ENCODE measurements at regions not wholly inside any gene's neighbourhood (a gene's known extent, or its start where the extent isn't known, plus 50 kb on each side); places are given as distances from the start of the nearest gene placed in this dataset.

DNA sequence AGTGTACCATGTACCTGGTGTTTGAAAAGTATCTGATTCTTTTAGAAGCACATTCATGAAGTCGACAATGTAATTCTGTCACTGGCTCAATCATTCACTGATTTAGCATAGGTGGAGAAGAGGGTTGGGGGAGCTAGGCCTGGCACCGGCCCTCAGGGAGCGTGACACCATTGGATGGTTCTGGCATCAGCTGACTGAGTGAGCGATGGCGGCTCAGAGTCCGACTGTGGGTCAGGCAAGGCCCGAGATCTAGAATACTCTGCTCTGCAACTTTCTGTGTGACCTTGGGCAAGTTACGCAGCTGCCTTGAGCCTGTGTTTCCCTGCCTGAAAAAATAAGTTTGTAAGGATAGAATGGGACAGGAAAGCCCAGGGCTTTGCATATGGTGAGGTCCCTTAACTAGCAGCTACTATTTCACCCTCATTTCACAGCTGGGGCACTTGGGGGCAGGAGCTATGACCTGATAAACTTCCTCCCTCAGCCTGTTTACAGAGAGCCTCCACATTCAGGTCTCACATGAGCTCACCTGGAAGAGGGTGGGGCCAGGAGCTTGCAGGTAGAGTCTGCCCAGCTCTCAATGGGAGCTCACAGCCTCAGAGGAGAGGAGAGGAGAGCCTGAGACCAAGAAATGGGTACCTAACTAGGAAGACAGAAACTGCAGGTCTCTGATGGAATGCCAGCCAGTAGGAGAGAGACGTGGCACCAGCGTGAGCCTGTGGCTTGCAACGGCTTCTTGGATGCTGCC lies 153.7 kb upstream of the TLE3 start:
- no peak overlapping the region for H3K27ac ChIP-seq (ENCODE audit: insufficient read depth, low read length)
- H3K4me2 ChIP-seq (ENCODE audit: extremely low read depth, insufficient read depth, low read length) = no peak overlapping the region
- H3K9ac ChIP-seq (ENCODE audit: insufficient read depth, low read length) = no peak overlapping the region
- no peak overlapping the region for H3K4me3 ChIP-seq (replicated peaks in 1 of 4; ENCODE audit: control extremely low read depth in 1 of 4, insufficient read depth in 1 of 4, low read depth in 3 of 4, low read length in 4 of 4)
- H2AFZ ChIP-seq (ENCODE audit: low read length) = no peak overlapping the region
- no peaks in the 10 kb centered on the region for H3K79me2 ChIP-seq (ENCODE audit: control insufficient read depth, insufficient read depth, low read length)
- peaks cover under 1% of the 10 kb centered on the region for H3K4me1 ChIP-seq (ENCODE audit: control insufficient read depth, extremely low read depth, insufficient read depth, low read length)
- TF ChIP-seq CTCF (conservative IDR thresholded peaks at IDR 0.05 in 1 of 2, IDR thresholded peaks at IDR 0.05 in 1 of 2; ENCODE audit: low read depth in 1 of 2, low read length in 2 of 2) = no peak
- no peak for TF ChIP-seq EZH2 (IDR thresholded peaks at IDR 0.05; ENCODE audit: low read length, missing control alignments)
- no peaks in the 10 kb centered on the region for H3K36me3 ChIP-seq (ENCODE audit: control insufficient read depth, insufficient read depth, low read length)
- no peaks in the 10 kb centered on the region for H4K20me1 ChIP-seq (ENCODE audit: control insufficient read depth, extremely low read depth, insufficient read depth, low read length)
- no peak for DNase-seq (ENCODE audit: low read depth in 2 of 2)
- H3K27me3 ChIP-seq (ENCODE audit: control insufficient read depth, insufficient read depth, low read length) = peaks cover 12% of the 10 kb centered on the region
- no peaks in the 10 kb centered on the region for H3K9me3 ChIP-seq (ENCODE audit: control insufficient read depth, insufficient read depth, low read depth, low read length)

- H3K9me3 ChIP-seq (ENCODE audit: control insufficient read depth, insufficient read depth, low read depth, low read length) = no peaks in the 10 kb centered on the region
- H3K4me2 ChIP-seq (ENCODE audit: extremely low read depth, insufficient read depth, low read length) = no peak overlapping the region
- H3K27ac ChIP-seq (ENCODE audit: insufficient read depth, low read length) = no peak overlapping the region
- H3K9ac ChIP-seq (ENCODE audit: insufficient read depth, low read length) = no peak overlapping the region
- no peaks in the 10 kb centered on the region for H3K79me2 ChIP-seq (ENCODE audit: control insufficient read depth, insufficient read depth, low read length)
- TF ChIP-seq EZH2 (IDR thresholded peaks at IDR 0.05; ENCODE audit: low read length, missing control alignments) (no peak), CTCF (conservative IDR thresholded peaks at IDR 0.05 in 1 of 2, IDR thresholded peaks at IDR 0.05 in 1 of 2; ENCODE audit: low read depth in 1 of 2, low read length in 2 of 2) (no peak)
- peaks cover 7% of the 10 kb centered on the region for H3K27me3 ChIP-seq (ENCODE audit: control insufficient read depth, insufficient read depth, low read length)
- DNase-seq (ENCODE audit: low read depth in 2 of 2) = no peak
- no peaks in the 10 kb centered on the region for H3K36me3 ChIP-seq (ENCODE audit: control insufficient read depth, insufficient read depth, low read length)
- no peak overlapping the region for H3K4me3 ChIP-seq (replicated peaks in 1 of 4; ENCODE audit: control extremely low read depth in 1 of 4, insufficient read depth in 1 of 4, low read depth in 3 of 4, low read length in 4 of 4)
- peaks cover 5% of the 10 kb centered on the region for H3K4me1 ChIP-seq (ENCODE audit: control insufficient read depth, extremely low read depth, insufficient read depth, low read length)
- H2AFZ ChIP-seq (ENCODE audit: low read length) = no peak overlapping the region
- H4K20me1 ChIP-seq (ENCODE audit: control insufficient read depth, extremely low read depth, insufficient read depth, low read length) = no peaks in the 10 kb centered on the region
These were observed 152.8 kb upstream of the TLE3 start for GRCh38 chr15:70250208-70251201.

DNA sequence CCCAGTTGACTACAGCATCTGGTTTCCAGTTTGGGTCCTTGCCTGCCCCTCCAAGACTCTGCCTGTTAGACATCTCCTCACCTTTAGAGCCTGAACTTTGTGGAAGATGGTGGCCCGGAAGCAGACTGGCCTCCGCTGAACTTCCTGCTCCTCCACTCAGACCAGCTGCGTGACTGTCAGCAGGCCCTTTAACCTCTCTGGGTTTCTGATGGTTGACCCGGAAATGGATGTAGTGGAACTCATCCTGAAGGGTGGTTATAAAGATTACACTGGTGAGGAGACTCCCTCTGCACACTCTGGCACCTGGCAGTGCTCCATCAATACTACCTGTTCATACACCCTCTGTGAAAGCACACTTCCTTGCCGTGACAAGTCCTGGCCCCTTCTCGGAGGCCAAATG lies 151.9 kb upstream of the TLE3 start:
- Histone ChIP-seq H3K79me2 (ENCODE audit: control insufficient read depth, insufficient read depth, low read length) (no peaks in the 10 kb centered on the region), H3K4me1 (ENCODE audit: control insufficient read depth, extremely low read depth, insufficient read depth, low read length) (peaks cover 5% of the 10 kb centered on the region), H4K20me1 (ENCODE audit: control insufficient read depth, extremely low read depth, insufficient read depth, low read length) (no peaks in the 10 kb centered on the region), H3K36me3 (ENCODE audit: control insufficient read depth, insufficient read depth, low read length) (no peaks in the 10 kb centered on the region), H3K27me3 (ENCODE audit: control insufficient read depth, insufficient read depth, low read length) (peaks cover 7% of the 10 kb centered on the region), H3K9me3 (ENCODE audit: control insufficient read depth, insufficient read depth, low read depth, low read length) (no peaks in the 10 kb centered on the region), H3K9ac (ENCODE audit: insufficient read depth, low read length) (no peak overlapping the region), H3K4me3 (replicated peaks in 1 of 4; ENCODE audit: control extremely low read depth in 1 of 4, insufficient read depth in 1 of 4, low read depth in 3 of 4, low read length in 4 of 4) (no peak overlapping the region), H2AFZ (ENCODE audit: low read length) (no peak overlapping the region), H3K27ac (ENCODE audit: insufficient read depth, low read length) (no peak overlapping the region), H3K4me2 (ENCODE audit: extremely low read depth, insufficient read depth, low read length) (no peak overlapping the region)
- no peak for DNase-seq (ENCODE audit: low read depth in 2 of 2)
- TF ChIP-seq EZH2 (IDR thresholded peaks at IDR 0.05; ENCODE audit: low read length, missing control alignments) (no peak), CTCF (conservative IDR thresholded peaks at IDR 0.05 in 1 of 2, IDR thresholded peaks at IDR 0.05 in 1 of 2; ENCODE audit: low read depth in 1 of 2, low read length in 2 of 2) (no peak)
